Kidney (tissue), 13 donors: ENCODE measurements at regions not wholly inside any gene's neighbourhood (a gene's known extent, or its start where the extent isn't known, plus 50 kb on each side); places are given as distances from the start of the nearest gene placed in this dataset.

ENCODE experiments used
- DNase-seq, 5 donors: peaks; one replicate each; pipeline ENCODE4 v3.0.0-alpha.2; 2013 to 2020
- FAIRE-seq: peaks from 2 replicates; lab custom pipeline; 2012; peaks lifted over from hg19 to GRCh38; lab: Jason Lieb, UNC
- H3K27ac ChIP-seq, 2 donors: one replicate each; pipeline ENCODE4 v1.7.0; 2013; ENCODE audit warnings: low read depth in 2 of 2, low read length in 2 of 2, inconsistent platforms in 1 of 2
- H3K27me3 ChIP-seq: one replicate; pipeline ENCODE4 v1.7.1; 2013; ENCODE audit warnings: low read length, inconsistent platforms; ENCODE audit not compliant: control insufficient read depth, insufficient read depth
- H3K36me3 ChIP-seq, 3 donors: one replicate each; pipeline versions ENCODE4 v1.7.0 to v1.7.1; 2013; ENCODE audit warnings: low read length in 3 of 3, control low read depth in 1 of 3, inconsistent platforms in 1 of 3; ENCODE audit not compliant: insufficient read depth in 3 of 3, control insufficient read depth in 2 of 3
- H3K4me1 ChIP-seq, 3 donors: one replicate each; pipeline versions ENCODE4 v1.7.0 to v1.7.1; 2013; ENCODE audit warnings: low read length in 3 of 3, inconsistent platforms in 1 of 3, low read depth in 1 of 3; ENCODE audit not compliant: control insufficient read depth in 2 of 3, insufficient read depth in 2 of 3
- H3K4me3 ChIP-seq, 3 donors: one replicate each; pipeline versions ENCODE4 v1.7.0 to v1.8.1; 2013; ENCODE audit warnings: low read length in 3 of 3, control low read depth in 1 of 3, inconsistent platforms in 1 of 3
- H3K9ac ChIP-seq, 3 donors: one replicate each; pipeline versions ENCODE4 v1.7.0 to v1.7.1; 2013; ENCODE audit warnings: low read length in 3 of 3, control low read depth in 1 of 3, inconsistent platforms in 1 of 3
- H3K9me3 ChIP-seq, 3 donors: one replicate each; pipeline versions ENCODE4 v1.7.0 to v1.7.1; 2013; ENCODE audit warnings: low read length in 3 of 3, control low read depth in 1 of 3, inconsistent platforms in 1 of 3; ENCODE audit not compliant: control insufficient read depth in 2 of 3, insufficient read depth in 1 of 3
- CTCF ChIP-seq: IDR thresholded peaks from 3 replicates; pipeline ENCODE4 v1.5.1; 2012; ENCODE audit warnings: mild to moderate bottlenecking, moderate library complexity, borderline replicate concordance; ENCODE audit not compliant: insufficient read depth; ENCODE audit errors: extremely low read depth
- intact Hi-C: fragments of 100-400 bp; cut with DNase I; formaldehyde crosslinking; loops from one replicate; pipeline ENCODE4 v1.11.1; 2022
- donor health status: control.
- donor health status: control.
- donor health status: control.
- donor health status: control.
- donor health status: control.
- donor health status: DM: yes; HTN: yes; CAD: no.
- donor health status: Normal renal cell carcinoma (clear cell type).

GRCh38 chr12:45128637-45129036 is 77.7 kb upstream of the DBX2 start:
- H3K27me3 ChIP-seq: no peaks in the 10 kb centered on the region
- FAIRE-seq (no peak), DNase-seq (no peak)
- intact Hi-C loops: no loop called here
- H3K9ac ChIP-seq: no peak overlapping the region
- no peaks in the 10 kb centered on the region for H3K9me3 ChIP-seq
- no peak for TF ChIP-seq CTCF
- no peaks in the 10 kb centered on the region for H3K36me3 ChIP-seq
- H3K27ac ChIP-seq: no peak overlapping the region
- no peaks in the 10 kb centered on the region for H3K4me1 ChIP-seq
- H3K4me3 ChIP-seq: no peak overlapping the region

GRCh38 chr12:45130881-45131281 is 80.0 kb upstream of the DBX2 start:
- Histone ChIP-seq H3K27me3 (no peaks in the 10 kb centered on the region), H3K4me1 (no peaks in the 10 kb centered on the region), H3K9me3 (no peaks in the 10 kb centered on the region), H3K27ac (no peak overlapping the region), H3K36me3 (no peaks in the 10 kb centered on the region), H3K9ac (no peak overlapping the region), H3K4me3 (no peak overlapping the region)
- TF ChIP-seq CTCF: peak; percentile 57
- intact Hi-C loops: no loop called here
- DNase-seq (peak in 4 of 5 donors; percentile 50 to 83 (median 75)), FAIRE-seq (no peak)

- no peaks in the 10 kb centered on the region for H3K4me1 ChIP-seq
- no peaks in the 10 kb centered on the region for H3K27me3 ChIP-seq
- no peaks in the 10 kb centered on the region for H3K9me3 ChIP-seq
- FAIRE-seq: no peak
- TF ChIP-seq CTCF: no peak
- no peaks in the 10 kb centered on the region for H3K36me3 ChIP-seq
- intact Hi-C loops: no loop called here
- H3K27ac ChIP-seq: no peak overlapping the region
- DNase-seq: no peak
- H3K9ac ChIP-seq: no peak overlapping the region
- no peak overlapping the region for H3K4me3 ChIP-seq
Observed at GRCh38 chr12:45131506-45131905, 80.6 kb upstream of the DBX2 start.

GRCh38 chr12:45138609-45139008 is 77.3 kb upstream of the ANO6 start:
- DNase-seq: no peak
- Histone ChIP-seq H3K27me3 (no peaks in the 10 kb centered on the region), H3K9ac (no peak overlapping the region), H3K27ac (no peak overlapping the region), H3K4me3 (no peak overlapping the region), H3K9me3 (no peaks in the 10 kb centered on the region), H3K36me3 (no peaks in the 10 kb centered on the region), H3K4me1 (no peaks in the 10 kb centered on the region)
- no peak for FAIRE-seq
- TF ChIP-seq CTCF: no peak
- intact Hi-C loops: no loop called here
